ENCODE measurements at regions not wholly inside any gene's neighbourhood (a gene's known extent, or its start where the extent isn't known, plus 50 kb on each side); places are given as distances from the start of the nearest gene placed in this dataset.
A peak's percentile ranks its signal among the peaks of the same experiment; 100 is the strongest.
"Not testable (repeated sequence)": the region's sequence is repeated elsewhere in the genome, so short reads cannot be mapped to it uniquely, and the experiment has no call there.

DNA sequence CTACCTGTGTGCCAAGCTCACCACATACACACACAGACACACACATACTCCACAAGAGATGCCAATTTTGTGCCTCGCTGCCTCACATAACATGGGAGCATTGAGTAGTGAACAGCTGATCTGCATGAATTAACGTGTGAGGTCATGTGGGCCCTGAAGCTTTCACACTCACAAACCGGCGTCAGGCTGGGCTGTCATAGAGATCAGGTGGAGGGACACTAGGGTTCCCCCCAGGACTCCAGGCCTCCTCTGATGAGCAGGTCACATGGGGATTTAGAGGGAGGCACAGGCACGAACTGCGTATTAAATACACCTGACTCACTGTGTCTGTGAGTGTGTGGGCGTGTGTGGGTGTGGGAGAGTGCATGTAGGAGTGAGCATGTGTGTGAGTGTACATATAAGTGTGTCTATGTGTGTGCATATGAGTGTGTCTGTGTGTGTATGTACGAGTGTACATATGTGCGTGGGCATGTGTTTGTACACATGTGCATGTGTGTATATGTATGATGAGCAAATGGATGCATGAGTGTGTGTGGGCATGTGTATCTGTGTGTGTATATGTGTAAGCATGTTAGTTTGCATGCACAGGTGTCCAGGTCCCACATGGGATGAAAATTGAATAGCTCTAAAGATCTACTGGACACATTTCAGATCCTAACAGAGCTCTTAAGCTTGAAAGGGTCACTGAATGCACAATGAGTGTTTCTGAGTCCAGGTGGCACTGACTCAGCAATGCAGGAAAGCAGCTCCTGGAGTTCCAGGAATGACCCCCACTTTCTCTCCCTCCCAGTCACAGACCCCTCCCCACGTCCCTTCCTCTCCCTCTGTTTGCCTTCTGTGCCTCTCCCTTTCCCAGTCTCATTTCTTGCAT is 336.6 kb downstream of the PREX1 start:
- peak; percentile 9 for DNase-seq (ENCODE audit: low spot score)

DNA sequence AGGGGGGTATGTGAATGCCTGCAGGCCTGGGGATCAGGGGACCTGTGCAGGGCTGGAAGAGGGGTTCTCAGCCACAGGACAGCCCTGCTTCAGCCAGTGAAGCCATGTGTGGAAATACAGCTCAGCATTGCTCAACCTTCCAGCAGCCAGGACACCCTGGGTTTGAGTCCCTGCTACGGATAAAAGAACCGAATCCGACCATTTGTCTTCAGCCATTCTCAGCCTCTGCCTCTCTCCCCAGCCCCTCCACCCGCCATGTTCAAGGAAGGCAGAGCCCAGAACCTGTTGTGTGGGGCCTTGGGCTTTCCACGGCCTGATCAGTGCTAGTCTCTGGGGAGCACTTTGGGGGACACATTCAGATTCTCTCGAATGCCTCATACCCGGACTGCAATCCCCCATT is 337.5 kb downstream of the PREX1 start:
- DNase-seq (ENCODE audit: low spot score) = not testable (repeated sequence)

DNA sequence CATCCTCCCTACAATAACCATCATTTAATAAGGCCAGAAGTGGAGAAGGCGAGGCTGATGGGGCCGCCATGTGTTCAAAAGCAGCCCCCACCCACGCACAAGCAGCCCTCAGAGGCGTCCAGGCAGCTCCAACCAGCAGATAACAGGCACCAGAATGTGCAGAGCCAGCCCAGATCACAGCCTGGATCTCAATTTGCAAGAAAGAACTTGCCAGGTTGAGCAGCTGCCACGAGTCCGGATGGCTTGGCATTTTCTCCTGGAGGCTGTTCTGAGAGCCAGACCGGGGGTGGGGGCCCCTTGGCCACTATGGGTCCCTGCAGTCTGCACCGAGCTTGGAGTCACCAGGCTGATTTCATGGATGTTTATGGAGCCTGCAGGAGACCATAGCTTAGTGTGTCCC is 338.1 kb downstream of the PREX1 start:
- no peak for DNase-seq (ENCODE audit: low spot score)

DNA sequence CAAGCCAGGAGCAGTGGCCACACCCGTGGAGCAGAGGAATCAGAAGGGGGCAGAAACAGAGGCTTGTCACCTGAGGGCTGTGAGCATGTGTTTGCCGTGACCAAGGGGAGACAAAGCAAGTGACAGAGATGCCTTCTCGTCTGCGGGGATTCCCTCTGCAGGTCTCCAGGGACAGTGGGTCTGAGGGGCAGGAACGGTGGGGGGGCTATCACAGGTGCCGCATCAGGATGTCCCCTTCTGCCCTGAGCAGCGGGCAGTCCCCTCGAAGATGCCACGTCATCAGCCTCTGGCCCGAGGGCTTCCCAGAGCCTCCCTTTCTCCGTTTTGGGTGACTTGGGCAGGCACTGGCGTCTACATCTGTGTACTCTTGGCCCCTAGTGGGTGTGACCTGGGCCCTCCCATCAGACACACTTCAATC is 338.7 kb downstream of the PREX1 start:
- no peak for DNase-seq (ENCODE audit: low spot score)

DNA sequence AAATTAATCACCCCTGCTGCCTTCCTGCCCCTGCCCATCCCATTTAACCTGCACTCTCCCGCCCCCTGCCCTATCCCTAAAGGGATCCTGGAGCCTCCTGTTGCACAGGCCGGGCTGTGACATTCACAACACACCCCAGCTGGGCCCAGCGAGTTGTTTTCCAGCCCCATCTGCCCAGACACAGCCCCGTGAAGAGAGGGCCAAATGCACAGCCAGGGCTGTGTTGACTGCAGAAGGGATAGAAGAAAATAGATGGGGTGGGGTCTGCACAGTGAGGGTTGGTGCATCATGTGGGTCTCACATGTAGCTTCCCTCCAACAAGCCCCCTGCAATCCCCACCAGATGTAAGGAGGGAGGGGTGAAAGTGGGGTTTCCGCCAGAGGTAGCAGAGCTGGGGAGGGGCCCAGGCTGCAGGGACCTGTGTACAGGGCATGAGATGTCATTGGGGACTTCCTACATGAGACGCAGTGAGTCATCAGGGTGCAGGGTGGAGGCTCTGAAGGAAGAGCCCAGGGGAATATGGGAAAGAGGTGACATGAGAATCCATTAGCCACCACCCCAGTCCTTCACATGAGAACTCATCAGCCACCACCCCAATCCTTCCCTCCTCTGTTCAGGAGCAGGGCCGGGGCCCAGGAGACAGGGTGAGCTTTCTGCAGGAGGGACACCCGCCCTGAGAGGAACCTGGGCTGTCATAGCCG is 339.3 kb downstream of the PREX1 start:
- DNase-seq (ENCODE audit: low spot score) = peak; percentile 29

DNA sequence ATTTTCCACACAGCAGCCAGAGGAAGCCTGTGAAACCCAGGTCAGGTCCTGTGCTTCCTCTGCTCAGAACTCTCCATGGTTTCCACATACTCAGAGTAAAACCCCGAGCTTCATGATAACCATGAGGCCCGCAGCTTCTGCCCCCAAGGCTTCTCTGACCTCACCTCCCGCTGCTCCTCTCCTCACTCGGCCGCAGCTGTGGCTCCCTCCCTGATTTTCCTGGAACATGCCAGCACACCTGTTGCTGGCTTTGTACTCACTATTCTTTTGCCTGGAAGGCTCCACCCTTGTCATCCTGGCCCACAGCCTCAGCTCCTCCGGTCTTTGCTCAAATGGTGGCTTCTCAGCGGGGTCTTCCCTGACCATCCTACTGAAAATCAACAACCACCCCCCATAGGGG is 341.7 kb downstream of the PREX1 start:
- DNase-seq (ENCODE audit: low spot score) = no peak

DNA sequence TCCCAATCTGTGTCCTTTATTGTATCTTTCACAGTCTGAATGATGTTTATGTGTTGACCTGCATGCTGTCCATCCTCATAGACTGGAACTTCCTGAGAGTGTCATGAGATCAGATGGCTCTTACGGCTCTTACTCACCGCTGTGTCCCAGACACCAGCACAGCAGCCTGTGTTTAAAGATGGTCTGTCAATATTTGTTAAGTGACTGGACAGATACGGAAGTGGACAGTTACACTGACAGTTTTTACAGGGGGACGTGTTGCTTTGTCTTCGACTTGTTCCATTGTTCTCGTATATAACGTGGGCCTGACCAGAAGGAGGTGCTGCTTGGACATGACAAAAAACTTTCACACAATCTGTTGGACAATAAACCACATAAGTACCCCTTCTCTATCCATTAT is 342.6 kb downstream of the PREX1 start:
- DNase-seq (ENCODE audit: low spot score) = not testable (repeated sequence)

DNA sequence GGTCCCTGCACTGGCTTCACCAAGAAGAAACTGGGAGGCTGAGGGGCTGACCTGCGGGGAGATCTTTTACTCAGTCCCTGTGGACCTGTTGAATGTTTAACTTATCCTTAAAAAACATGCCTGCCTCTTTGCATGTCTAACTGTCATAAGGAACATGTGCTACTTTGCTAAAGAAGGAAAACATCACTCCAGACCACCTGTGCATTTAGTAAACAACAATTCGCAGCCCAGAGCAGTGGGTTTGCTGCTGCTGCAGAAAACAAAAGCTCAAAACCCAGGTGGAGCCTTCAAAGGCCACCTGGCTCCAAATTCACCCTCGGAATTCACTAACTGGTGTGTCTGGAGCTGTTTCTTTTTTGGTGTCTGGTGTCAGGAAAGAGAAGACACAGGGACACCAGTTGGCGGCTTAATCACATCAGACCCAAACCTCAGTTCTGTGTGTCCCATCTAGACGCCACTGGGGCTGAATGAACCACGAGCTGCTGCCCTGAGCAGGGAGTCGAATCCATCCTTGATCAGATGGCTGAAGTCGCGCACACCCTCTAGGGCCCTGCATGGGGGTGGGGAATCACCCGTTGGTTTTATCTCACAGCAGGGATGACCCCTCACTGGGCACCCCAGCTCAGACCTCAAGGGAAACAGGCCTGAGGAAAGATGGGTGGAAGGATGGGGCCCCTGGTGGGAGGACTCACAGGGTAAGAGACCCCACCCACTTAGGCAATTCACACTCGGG is 344.3 kb downstream of the PREX1 start:
- no peak for DNase-seq (ENCODE audit: low spot score)

DNA sequence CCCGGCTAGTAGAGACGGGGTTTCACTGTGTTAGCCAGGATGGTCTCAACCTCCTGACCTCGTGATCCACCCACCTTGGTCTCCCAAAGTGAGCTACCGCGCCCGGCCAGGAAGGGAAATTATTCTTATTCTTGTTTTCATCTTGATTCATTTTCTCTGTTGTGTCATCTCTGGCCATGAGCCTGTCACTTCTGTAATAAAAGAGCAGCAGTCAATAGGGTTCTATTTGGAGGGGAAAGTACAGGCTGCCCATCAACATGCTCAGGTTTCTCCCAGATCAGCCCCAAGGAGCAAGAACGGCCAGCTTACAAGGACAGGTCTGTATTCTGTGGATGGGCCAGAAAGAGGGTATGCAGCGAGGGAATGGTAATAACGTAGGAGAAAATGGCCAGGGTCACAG is 345.0 kb downstream of the PREX1 start:
- DNase-seq (ENCODE audit: low spot score) = no peak

DNA sequence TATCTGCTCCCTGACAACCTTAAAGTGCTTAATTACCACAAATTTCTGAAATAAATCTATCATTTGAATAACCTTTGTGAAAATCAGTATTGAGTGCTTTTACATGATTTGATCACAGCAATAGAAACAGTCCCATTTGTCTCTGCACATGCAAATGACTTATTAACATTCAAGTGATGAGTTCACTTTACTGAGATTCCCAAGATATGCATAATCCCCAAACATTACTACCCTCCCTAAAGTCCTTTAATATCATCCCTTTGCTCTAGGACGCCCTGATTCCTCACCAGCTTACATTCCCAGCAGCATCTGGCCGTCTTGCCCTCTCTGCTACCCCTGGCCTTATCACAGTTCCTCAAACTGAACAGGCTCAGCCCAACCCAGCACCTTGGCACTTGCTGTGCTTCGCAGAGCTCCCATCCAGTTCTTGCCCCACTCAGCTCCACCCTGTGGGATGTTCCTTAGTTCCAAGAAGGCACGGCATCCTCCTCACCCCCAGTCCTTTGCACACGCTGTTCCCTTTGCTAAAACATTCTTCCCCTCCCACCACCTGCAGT is 347.5 kb downstream of the PREX1 start:
- no peak for DNase-seq (ENCODE audit: low spot score)

DNA sequence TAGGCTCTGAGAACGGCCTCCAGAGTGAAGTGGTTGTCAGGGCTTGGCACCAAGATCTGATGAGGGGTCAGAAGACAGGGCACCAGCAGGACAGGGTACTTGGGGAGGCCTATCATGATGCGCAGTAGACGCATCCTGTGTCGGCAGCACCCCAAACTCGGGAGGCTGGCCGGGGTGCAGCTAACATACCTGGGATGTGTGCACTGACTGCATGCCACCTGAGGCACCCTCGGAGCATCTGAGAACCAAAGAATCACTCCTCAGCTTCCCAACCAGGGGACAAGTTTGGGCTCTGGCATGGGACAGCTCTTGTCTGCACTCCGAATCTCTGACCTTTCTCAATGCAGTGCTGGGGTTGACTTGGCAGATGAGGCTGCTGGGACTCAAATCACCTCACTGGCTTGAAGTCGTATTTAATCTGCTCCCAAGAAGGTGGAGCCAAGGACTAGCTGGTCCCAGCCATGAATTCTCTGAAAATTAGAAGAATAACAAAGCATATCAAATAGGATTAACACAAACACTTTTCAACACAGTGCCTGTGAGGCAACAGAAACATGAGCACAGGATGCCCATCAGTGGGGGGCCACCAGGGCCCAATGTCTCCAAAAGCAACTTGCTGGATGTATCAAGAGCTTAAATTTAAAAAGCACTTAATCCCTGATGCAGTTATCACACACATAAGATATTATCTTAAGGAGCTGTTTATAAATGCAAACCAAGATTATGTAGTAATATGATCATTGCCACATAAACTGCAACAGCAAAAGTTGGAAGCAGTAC is 348.8 kb downstream of the PREX1 start:
- DNase-seq (ENCODE audit: low spot score) = no peak

DNA sequence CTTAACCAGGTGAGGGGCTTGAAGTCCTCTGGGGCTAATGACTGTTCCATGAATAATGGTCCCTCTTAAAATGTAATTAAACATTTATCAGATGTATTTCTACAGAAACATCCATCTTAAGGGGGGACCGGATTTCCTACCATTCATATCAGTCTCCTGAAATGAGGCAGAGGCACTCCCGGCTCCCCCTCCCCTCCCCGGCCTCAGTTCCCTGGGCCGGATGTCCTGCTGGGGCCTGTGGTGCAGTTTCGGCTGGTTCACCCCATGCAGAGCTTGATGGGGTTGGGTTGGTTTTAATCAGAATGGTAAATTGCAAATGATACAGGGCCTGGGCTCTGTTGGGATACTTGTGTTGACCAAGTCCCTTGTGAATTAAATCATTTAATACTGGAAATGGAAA is 349.4 kb downstream of the PREX1 start:
- no peak for DNase-seq (ENCODE audit: low spot score)

DNA sequence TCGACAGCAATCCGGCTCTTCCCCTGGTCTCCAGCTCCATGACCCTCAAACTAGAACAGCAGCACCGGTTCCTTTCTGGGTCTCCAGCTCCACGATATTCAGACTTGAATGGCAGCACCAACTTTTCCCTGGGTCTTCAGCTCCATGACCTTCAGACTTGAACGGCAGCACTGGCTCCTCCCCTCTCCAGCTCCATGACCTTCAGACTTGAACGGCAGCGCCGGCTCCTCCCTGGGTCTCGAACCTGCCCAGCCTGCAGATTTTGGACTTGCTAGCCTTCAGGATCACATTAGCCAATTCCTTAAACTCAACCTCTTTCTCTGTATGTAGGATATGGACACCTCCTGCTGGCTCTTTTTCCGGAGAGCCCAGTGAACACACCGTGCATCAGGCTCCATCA is 350.9 kb downstream of the PREX1 start:
- DNase-seq (ENCODE audit: low spot score) = no peak

DNA sequence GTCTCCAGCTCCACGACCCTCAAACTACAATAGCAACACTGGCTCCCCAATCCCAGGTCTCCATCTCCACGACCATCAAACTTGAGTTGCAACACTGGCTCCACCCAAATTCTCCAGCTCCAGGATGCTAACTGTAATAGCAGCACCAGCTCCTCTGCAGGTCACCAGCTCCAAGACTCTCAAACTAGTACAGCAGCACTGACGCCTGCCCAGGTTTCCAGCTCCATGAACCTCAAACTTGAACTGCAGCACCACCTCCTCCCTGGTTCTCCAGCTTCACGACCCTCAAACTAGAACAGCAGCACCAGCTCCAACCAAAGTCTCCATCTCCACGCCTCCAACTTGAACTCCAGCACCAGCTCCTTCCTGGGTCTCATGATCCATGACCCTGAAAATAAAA is 353.8 kb downstream of the PREX1 start:
- no peak for DNase-seq (ENCODE audit: low spot score)

DNA sequence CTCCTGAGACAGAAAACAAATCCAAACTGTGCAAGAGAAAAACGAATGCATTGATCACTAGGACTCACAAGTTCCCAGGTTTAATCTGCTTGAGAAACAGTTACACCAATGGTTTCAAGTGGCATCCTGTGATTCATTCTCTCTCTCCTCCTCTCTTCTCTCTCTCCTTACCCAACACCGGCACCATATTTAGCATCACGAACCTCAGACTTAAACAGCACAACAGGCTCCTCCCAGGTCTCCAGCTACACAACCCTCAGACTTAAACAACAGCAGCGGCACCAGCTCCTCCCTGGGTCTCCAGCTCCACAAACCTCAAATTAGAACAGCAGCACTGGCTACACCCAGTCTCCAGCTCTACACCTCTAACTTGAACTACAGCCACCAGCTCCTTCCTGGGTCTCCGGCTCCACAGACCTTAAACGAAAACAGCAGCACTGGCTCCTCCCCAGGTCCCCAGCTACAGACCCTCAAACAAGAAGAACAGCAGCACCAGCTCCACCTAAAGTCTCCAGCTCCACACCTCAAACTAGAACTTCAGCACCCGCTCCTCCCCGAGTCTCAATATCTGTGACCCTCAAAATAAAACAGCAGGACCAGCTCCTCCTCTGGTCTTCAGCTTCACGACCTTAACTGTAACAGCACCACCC is 355.9 kb downstream of the PREX1 start:
- DNase-seq (ENCODE audit: low spot score) = no peak

DNA sequence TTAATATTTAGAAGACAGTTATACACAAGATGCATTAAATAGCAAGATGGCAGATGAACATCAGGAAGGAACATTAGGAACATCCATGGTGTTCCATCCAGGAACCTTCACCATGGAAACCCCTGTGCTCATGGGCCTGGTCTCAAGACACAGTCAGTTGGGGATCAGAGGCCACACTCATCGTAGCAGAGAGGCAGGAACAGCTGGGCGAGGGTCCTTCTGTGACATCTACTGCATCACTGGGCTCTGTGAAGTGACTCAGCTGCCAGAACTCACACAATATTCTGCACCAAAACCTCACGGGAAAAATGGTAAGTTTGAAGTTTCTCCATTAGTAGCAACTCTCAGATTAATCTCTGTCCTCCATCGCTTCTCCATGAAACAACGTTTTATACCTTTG is 356.6 kb downstream of the PREX1 start:
- DNase-seq (ENCODE audit: low spot score) = no peak

DNA sequence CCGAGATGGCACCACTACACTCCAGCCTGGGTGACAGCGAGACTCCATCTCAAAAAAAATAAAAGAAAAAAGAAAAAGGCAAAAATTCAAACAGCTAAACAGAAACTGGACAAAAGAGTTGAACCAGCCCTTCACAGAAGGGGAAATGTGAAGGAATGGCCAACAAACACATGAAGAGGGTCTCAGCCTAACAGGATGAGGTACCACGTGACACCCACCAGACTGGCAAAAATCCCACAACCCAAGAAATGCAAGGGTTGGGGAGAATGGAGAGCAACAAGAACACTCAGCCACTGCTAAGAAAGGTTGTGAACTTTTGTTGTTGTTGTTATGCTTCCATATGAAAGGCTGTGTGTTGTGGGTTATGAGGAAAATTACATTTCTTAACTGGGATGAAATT is 357.7 kb downstream of the PREX1 start:
- no peak for DNase-seq (ENCODE audit: low spot score)

DNA sequence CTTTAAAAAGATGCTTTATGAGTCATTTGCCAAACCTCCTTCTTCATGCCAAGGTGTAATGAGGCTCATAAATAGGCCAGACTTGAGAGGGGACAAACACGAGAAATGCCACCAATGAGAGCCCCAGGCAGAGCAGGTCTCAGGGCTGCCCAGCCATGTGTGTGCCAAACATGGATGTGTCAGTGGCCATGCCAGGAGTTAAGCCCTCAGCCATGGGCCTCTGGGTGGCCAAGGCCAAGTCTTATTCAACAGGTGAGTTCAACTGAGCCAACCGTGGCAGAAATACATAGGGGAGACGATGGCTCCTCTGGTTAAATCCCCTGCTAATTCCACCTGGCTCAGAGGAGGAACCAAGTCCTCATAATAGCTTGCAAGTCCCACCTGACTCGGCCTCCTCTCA is 358.8 kb downstream of the PREX1 start:
- no peak for DNase-seq (ENCODE audit: low spot score)

DNA sequence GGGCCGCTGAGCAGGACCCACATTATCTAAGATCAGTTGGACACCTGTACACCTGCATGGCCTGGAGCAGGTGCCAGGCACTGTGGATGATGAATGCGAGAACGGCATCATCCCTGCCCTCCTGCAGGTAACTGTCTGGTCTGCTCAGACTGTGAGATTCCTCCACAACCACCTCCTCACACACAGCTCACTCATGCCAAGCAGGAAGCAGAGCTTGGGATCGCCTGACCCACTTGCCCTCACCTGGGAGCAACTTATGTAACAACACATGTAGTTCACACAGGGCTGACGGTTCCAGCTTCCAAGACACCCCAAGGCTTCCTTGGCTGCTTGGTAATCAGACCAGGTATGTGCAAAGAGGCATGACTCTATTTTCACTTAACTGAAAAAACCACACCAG is 359.2 kb downstream of the PREX1 start:
- no peak for DNase-seq (ENCODE audit: low spot score)

DNA sequence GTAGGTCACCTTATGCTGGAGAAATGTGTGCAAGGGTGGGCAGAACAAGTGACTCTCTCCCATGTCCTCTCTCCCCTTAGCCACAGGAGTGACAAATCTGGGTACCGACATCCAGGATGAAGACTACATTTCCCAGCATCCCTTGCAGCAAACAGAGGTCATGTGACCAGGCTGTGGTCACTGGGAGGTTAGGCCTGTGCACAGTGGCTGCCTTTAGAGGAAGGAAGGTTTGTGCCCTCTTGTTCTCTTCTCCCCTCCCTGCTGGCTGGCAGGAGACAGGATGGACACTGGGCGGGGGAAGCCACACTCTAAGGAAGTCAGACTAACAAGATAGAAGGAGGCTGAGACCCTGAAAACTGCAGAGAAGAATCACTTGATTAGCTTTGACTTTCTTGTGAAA is 360.2 kb downstream of the PREX1 start:
- DNase-seq (ENCODE audit: low spot score) = no peak

DNA sequence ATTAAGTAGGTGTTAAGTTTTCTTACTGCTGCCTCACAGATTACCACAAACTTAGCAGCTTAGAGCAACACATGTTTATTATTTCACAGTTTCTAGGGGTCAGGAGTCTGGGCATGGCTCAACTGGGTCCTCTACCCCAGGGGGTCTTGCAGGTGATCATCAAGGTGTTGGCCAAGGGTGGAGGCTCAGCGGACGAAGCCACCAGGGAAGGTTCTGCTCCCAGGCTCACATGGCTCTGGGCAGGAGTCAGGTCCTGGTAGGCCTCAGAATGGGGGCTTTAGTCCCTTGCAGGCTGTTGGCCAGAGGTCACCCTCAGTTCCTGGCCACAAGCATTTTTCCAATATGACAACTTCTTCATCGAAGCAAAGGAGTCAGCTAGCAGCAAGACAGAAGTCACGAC is 362.5 kb downstream of the PREX1 start:
- no peak for DNase-seq (ENCODE audit: low spot score)
